HG02885 (cell line): ENCODE measurements at regions not wholly inside any gene's neighbourhood (a gene's known extent, or its start where the extent isn't known, plus 50 kb on each side); places are given as distances from the start of the nearest gene placed in this dataset.

Experiments
- ATAC-seq: cut with Tn5 transposase; IDR thresholded peaks from one replicate; pipeline ENCODE4 v1.9.1; 2021; ENCODE audit warnings: mild to moderate bottlenecking; ENCODE audit not compliant: unreplicated experiment, poor library complexity

DNA sequence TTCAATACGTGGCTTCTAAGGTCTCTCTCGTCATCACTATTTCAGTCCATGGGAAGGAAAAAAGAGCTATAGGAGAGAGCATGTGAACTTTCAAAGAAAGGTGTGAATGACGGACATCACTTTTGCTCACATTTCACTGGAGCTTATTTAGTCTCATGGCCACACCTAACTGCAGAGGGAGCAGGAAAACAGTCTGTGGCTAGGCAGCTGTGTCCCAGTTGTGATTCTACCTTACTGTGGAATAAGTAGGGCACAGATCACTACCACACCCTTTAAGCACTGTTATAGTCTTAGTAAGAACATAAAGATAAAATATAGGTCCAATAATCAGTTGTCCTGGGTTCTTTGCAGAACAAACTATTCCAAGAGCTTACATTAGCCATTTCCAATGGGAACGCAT, 192.9 kb downstream of the NRIP1 start:
- no peak for ATAC-seq

DNA sequence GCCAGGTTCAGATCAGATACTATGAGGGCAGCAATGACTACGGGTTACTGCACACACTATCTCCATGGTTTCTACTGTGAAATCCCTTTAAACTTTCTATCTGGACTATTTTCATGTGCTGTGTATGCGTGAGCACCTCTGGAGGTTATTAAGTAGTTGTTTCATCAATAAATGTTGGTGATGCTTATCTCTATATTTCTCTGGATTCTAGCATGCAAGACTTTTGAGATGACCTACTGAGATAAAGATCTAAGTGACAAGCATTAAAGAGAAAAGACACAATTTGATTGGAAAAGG, 194.0 kb downstream of the NRIP1 start:
- peak; percentile 12 for ATAC-seq

DNA sequence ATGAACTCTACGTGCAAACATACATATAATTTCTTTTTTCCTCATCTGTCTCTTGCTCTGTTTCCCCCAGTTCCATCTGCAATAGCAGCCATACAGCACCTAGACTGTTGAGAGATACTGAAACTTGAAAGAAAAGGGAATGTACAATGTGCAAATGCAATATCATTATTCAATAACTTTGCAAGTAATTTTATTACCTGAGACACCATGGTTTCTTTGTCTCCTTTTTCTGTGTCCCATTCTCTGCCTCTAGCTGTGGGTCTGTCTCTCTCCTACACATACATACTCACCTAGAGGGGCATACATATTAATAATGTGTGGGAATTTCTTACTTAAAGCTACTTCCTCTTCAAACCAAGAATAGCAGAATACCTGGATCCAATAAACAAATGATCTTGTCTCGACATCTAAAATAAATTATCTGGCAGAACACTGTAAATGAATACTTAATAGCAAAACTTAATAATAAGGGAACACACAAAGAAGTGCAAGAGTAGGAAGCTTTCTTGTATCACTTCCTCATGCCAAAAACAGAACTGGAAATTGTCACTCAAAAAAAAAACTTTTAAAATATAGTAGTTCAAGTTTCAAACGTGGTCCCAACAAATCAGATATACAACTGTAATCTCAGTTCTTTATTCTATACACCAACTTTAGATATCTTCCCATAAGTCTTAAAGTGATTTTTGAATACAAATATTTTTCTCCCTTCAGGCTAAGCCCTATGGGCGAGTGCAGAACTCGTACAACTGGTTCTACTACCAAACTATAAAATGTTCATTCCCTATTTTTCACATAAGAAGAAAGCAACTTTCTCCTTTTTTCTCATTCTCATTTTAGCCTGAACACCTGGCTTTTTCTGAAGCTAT, 194.6 kb downstream of the NRIP1 start:
- peak; percentile 64 for ATAC-seq

DNA sequence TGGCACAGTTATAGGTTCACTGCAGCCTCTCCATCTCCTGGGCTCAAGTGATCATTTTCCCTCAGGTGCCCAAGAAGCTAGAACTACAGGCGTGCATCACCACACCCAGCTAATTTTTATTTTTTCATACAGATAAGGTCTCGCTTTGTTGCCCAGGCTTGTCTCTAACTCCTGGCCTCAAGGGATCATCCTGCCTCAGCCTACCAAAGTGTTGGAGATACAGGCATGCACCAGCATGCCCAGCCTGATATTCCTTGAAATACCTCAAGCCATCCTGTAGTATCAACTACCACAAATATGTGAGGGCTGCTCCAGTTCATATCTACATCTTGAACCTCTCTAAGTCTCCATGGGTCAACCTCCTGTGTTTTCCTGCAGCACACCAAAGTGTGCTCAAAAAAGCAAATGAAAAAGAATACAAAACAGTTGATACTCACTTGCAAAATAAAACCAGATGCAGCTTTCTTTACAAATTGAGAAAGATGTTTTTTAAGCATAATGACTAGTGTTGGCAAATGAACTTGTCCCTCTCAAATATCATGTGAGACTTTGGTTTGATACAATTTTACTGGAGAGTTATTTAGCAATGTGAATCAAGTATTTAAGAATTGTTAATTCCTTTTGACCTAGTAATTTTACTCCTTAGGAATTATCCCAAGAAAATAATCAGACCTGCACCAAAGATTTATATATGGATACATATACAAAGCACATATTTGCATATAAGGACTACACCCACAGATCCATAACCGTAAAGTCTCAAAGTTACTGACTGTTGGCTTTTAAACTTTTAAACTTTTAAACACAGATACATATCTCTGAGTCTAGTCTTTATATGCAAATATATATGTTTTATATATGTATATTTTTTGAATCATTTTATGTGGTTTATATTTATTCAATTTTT, 197.7 kb downstream of the NRIP1 start:
- ATAC-seq = no peak

DNA sequence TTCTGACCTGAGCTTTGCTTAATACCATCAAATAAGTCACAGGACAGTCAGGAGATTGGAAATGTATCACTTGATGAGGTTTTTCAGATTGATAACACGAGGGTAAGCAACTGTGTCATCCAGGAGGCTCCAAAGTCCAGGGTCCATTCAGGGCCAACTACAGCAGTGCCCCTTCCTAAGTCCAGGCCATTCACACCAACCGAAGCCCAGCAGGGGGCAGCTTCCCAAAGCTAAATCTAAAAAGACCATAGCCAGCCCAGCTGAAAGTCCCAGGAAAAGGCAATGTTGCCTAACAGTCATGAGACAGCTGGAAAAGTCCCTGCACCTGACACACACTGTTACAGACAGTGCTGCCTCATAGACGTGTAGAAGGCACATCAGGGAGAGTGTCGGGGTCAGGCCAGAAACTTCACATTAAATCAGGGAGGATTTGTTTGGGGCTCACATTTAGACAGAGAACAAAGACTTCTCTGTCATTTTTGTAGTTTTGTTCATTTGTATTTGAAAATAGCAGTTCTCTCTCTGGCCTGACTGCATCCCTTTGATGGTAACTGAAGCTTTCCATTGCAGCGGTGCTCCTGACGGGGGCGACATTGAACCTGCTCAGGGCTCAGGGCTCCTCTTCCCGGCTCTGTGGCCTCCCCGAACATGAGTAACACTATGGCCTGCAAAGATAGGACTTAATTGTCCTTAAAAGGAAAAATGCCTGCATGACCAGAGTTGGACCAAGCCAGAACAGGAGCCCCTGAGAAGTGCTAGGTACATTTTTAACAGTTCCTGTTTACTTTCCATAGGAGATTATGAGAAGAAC, 200.4 kb downstream of the NRIP1 start:
- peak; percentile 88 for ATAC-seq

GRCh38 chr21:14863745-14864210, 201.0 kb downstream of the NRIP1 start:
- no peak for ATAC-seq

- ATAC-seq = no peak
Measured at GRCh38 chr21:14862794-14863720, 201.7 kb downstream of the NRIP1 start.

DNA sequence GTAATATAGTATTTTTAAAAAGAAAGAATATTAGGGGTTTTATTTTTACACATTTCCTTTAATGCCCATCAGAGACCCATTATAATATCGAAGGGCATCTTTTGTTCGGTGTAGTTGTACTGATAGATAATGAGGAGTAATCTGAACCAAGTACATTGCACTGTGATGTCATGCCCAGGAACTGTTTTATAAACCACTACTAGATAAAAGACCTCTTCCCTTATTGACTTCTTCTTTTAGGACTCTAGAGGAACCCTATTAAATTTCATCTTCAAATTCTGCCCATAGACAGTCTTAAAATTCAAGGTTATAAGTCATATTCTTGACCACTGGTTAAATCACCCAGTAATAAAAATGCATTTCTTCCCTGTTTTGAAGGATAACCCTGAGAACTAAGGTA, 206.5 kb downstream of the NRIP1 start:
- no peak for ATAC-seq

GRCh38 chr21:14857529-14857928, 207.3 kb downstream of the NRIP1 start:
- ATAC-seq = no peak

DNA sequence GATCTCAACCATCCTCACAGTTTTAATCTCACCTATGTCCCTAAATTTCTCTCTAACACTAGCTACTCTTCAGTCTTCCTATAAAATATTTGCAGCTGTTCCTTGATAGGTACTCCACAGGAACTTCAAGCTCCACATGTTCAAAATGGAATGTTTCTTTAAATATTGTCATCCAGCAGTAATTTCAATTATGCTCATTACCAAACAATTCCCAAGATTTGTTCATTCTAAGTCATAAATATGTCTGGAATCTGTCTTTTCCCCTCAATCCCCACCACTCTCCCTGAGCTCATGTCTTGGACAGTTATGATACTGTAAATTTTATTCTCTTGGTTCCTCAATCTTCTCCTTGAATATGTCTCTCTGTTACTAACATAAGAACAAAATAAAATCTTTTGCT, 214.4 kb downstream of the NRIP1 start:
- no peak for ATAC-seq

DNA sequence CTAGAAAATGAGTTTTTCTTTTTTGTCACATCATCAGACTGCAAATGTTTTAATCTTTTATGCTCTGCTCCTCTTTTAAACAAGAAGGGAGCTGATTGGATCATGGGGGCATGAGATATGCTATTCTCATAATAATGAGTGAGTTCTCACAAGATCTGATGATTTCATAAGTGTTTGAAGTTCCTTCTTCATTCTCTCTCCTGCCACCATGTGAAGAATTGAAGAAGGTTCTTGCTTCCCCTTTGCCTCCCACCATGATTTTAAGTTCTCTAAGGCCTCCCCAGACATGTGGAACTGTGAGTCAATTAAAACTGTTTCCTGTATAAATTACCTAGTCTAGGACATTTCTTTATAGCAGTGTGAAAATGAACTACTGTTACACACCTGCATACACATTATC, 218.2 kb downstream of the NRIP1 start:
- ATAC-seq = no peak

GRCh38 chr21:14844001-14844400, 220.8 kb downstream of the NRIP1 start:
- no peak for ATAC-seq

- no peak for ATAC-seq
Measured at GRCh38 chr21:14842601-14843000, 222.2 kb downstream of the NRIP1 start.

DNA sequence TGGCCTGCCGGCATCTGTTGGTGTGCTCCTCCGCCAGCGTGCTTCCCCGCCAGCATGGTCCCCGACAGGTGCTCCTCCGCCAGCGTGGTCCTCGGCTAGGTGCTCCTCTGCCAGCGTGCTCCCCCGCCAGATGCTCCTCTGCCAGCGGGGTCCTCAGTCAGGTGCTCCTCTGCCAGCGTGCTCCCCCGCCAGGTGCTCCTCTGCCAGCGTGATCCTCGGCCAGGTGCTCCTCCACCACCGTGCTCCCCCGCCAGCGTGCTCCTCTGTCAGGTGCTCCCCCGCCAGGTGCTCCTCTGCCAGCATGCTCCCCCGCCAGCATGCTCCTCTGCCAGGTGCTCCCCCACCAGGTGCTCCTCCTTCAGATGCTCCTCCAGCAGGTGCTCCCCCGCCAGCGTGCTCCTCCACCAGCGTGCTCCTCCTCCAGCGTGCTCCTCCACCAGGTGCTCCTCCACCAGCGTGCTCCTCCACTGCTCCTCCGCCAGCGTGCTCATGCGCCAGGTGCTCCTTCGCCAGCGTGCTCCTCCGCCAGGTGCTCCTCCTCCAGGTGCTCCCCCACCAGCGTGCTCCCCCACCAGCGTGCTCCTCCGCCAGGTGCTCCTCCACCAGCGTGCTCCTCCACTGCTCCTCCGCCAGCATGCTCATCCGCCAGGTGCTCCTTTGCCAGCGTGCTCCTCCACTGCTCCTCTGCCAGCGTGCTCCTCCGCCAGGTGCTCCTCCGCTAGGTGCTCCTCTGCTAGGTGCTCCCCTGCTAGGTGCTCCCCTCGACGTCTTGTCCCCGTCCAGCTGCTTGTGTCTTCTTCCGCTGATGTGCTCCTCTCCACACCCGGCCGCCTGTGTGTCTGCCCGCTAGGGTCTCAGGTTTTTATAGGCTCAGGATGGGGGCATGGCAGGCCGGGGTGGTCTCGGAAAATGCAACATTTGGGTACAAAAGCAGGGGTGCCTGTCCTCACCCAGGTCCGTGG, 223.0 kb downstream of the NRIP1 start:
- ATAC-seq = no peak

DNA sequence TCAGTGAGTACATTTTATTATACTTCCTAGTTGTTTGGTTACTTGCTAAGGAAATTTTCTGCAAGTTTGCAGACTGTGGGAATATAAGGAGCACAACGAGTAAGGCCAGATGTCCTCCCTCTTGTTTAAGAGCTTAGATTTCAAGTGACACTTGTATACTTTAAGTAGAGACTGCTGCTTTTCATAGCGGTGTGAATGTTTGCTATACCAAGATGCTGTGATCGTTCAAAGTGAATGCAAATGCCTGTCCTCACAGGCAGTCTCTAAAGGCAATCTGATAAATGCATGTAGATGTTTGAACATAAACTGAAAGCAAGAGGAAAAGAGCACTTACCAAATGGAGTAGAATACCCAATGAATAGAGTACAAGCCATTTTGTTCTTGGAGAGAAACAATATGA, 226.4 kb downstream of the NRIP1 start:
- ATAC-seq = no peak

DNA sequence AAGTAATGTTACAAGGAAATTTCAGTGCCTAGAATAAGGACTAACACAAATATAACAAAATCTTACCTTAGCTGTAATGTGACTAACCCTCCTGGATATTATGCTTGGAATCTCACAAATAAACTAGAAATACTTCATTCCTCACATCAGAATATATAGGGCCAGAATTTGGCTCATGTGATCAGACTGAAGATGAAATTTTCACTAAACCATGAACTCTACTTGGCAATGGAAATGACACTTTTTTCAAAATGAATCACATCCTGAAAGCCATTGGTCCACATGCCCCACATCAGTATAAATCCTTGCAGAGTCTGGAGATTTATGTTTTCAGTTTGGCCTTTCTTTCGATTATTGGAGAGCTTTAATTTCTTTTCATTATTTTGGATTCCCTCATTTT, 227.8 kb downstream of the NRIP1 start:
- ATAC-seq = no peak

- no peak for ATAC-seq
Measured at GRCh38 chr21:14833666-14834351, 231.0 kb downstream of the NRIP1 start.

DNA sequence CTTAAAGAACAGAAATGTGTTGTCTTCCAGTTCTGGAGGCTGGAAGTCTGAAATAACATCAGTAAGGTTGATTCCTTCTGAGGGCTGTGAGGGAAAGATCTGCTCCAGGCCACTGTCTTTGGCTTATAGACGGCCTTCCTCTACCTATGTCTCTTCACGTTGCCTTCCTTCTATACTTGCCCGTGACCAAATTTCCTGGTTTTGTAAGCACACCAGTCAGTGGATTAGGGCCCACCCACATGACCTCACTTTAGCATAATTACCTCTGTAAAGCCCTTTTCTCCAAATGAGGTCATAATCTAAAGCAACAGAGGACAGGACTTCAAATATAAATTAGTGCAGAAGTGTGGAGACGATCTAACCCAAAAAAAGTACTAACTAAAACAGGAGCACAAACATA, 231.6 kb downstream of the NRIP1 start:
- no peak for ATAC-seq
